Fibroblast of skin of left quadriceps (primary cell): ENCODE measurements at regions not wholly inside any gene's neighbourhood (a gene's known extent, or its start where the extent isn't known, plus 50 kb on each side); places are given as distances from the start of the nearest gene placed in this dataset.

Source experiments
- DNase-seq, 2 experiments: peaks; one replicate each; pipeline ENCODE4 v3.0.0-alpha.2; 2013; ENCODE audit warnings: low read depth in 2 of 2

DNA sequence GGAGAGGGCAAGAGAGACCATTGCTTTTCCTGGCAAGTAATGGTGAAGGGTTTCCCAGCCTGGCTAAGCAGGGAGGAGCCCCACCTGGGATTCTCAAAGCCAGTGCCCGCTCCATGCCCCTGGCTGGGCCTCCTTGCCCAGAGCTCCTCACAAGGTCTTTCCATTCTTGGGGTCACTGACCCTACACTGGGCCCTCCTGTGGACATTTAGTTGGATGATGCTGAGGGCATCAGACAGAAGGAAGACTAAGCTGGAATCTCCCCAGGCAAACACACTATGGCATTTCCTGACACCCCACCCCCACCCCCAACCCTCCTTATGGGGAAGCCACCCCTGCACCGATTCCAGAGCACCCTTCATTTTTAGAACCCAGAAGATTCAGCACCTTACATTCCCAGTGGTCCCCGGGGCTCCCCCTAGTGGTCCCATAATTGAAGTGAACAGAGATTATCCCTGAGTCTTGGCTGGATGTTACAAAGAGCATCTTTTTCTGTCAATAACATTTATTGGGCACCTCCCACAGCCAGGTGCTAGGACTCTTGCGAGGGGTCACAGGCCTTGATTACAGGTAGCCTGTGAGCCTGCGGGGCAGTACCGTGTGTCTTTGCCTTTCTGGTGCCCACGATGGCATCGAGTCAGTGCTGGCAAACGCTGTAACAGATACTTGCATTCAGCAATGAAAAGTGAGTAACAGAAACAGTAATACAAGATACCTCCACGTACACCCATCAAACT lies 548.5 kb downstream of the BUD13 start:
- DNase-seq: peak in 1 of 2 experiments; percentile 17

DNA sequence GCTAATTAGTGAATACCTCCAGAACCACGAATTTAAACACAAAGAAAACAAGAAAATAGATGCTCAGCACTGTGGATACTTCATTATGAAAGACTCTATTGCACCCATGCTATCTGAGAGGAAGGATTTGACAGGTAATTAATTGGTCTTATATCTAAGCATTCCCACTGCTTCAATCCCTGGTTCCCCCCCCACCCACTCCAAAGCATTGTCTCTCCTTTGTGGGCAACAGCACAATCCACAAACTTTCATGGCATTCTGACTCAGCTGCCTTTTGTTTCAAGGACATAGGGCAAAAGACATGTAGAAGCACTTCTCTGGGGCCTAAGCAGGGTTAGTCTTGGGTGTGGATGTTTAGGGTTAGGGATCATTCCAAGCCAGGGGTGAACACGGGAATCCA lies 551.4 kb downstream of the BUD13 start:
- no peak for DNase-seq

DNA sequence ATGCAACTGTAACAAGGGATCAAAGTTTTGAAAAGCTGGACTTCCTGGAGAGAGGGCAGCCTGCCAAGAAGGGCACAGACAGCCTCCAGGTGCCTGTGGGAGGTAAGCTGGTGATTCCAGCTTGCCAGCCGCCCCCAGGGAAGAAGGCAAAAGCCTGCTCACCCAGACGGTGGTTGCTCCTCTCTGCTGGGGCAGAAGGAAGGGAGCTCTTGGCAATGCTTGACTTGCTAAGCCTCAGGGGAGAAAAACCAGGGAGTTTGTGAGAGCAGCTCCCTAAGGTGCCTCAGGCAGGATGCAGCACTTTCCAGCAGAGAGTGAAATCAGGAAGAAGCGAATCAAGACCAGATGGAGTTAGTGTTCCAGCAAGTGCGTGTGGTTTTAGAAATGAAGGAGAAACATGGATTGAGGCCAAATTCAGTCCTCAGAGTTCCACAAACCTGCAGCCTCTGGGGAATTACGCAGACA lies 553.6 kb downstream of the BUD13 start:
- peak; percentile 44 to 45 for DNase-seq

DNA sequence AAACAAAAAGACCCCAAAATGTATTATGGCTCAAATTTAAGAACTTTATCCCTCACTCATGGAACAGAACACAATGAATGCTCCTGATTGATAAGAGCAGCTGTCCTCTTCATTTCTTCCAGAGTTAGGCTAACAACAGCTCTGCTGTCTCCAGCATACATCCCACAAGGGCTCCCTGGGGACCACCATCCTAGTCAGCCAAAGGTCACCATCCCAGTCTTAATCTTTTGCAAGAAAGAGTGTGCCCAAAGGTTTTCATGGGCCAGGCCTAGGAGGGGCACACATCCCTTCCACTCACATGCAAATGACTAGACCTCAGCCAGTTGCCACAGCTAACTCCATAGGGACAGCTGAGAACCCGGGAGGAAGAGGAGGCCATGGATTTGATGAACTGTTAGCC lies 555.3 kb downstream of the BUD13 start:
- DNase-seq: no peak

DNA sequence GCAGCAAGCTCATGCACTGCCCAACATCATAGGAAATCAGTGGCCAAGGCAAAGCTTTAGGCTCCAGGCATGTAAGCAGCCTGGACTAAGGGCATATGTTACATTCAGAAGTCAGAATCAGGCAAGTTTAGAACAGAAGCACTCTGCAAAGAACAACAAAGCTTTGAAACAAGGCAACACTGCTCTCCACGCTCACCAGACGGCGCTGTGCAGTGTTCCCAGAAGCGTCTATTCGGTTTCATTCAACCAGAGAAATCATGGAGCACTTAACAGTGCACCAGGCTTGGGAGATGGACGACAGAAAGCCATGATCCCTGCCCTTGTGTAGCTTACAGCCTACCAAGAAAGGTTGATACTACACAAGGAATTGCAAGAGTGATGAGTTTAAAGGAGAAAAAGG lies 555.8 kb downstream of the BUD13 start:
- no peak for DNase-seq

DNA sequence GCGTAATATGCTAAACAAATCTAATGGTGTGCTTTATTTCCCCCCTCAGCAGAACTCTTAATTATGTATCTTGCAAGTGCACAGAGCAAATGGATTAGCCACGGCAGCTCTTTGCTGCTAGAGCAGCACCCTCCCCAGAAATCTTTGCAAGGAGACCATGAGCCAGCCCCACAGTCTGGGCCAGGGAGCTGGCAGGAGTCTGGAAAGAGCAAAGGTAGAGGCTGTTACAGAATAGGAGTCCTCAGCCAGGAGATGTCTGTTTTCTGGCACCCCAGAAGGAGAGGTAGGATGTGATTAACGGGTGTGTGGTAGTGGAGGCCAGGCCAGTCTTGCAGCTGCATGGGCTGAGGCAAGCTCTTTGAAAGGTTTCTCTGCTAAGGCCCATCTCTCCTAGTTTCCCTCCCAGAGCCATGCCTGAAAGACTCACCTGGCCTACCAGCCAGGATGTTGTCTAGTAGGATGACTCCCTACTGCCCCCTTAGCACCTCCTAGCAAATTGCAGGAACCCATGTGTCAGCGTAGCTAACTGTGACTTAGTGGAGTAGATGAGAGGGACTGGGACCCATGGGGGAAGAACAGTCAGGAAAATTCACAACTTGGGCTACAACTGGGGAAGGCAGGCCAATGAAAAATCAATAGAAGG lies 557.2 kb downstream of the BUD13 start:
- DNase-seq: no peak

DNA sequence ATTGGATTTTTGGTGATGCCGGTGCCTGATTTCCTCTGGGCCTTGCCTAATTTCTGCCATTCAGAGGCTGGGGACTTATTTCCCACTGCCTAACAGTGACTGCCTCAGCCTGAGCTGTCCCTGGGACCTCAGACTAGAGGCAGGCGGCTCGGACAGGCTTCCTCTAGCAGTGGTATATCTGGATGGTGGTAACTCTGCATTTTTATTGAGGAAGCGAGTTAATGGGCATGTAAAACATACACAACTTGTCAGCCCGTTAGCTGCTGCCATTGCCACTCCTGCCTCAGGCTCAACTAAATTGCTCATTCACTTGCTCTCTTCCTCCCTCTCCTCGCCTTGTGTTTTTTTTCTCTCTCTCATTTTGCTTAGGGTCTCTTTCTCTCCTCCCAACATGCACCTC lies 561.6 kb downstream of the BUD13 start:
- DNase-seq: no peak

DNA sequence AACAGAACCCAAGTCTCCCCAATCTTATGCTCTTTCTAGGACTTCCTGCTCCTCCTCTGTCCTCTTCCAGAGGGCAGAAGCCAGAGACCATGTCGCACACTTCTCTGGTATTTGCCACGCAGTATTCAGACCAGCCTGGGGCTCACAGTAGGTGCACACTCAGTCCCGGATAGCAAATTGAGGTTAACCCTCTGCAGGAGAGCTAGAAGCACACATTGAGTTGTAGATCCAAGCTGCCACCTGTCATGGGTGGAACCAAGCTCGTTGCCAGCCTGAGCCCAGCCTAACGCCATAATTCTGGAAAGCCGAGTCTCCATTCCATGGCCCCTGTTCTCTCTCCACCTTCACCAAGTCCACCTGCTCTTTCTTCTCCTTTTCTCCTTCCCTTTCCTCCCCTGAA lies 562.1 kb downstream of the BUD13 start:
- DNase-seq: no peak

DNA sequence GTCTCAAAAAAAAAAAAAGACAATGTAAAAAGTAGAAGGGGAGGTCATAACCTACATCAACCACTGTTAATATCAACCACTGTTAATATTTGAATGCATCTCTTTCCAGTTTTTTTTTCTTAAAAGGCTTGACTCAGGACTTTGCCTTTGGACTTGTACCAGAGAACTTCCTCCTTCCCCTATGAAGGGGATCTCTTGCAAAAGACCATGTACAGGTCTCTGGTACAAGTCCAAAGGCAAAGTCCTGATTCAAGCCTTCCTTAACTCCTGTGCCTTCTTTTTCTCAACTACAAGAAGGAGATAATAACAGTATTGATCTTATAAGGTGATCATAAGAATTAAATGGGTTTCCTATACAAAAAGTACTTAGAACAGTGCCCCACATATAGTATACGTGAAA lies 563.5 kb downstream of the BUD13 start:
- DNase-seq: no peak

DNA sequence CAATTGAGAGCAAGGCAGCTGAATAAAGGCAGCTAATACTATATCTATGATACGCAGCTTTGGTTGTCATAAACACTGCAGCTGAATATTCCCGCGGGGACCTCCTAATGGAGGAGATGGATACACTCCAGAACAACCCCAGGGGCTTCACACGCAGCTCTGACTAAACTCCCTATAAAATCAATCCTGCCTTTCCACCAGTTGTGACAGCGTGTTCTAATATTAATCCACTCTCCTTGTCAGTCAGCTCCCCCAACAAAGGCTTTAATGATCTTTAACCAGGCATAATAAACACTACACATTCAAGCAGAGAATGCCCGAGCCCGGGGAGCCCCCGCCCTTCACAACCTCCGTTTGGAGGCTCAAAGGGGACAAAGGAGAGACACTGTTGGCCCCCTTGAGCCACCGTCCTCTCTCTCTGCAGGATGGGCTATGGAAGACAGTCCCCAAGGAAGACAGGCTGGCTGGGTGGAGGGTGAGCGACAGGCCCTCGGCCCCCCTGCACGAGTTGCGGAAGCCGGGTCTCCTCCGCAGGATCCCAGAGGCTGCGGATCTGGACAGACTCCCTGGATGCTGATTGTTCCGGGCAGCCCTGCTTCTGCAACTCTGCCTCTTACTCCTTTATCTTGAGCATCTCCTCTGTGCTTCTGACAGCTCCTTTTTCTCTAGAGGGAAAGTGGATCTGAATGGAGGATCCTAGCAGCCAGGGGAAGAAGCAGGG lies 565.2 kb downstream of the BUD13 start:
- DNase-seq: no peak

DNA sequence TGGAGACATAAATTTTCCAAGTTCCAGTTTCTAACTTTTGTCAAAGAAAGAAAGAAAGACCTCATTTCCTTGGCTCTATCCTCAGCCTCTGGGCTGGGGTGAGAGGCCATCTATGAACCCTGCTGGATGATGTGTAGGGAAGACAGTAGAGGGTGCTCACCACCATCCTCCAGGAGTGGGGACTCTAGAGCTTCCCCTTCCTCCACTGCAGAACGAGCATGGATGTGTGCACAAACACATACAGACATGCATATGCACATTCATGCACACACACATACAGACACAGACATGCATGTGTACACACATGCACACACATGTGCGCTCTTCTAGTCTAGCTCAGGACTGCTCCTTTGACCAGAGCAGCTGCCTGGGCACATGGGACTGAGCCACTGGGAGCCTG lies 565.8 kb downstream of the BUD13 start:
- no peak for DNase-seq

DNA sequence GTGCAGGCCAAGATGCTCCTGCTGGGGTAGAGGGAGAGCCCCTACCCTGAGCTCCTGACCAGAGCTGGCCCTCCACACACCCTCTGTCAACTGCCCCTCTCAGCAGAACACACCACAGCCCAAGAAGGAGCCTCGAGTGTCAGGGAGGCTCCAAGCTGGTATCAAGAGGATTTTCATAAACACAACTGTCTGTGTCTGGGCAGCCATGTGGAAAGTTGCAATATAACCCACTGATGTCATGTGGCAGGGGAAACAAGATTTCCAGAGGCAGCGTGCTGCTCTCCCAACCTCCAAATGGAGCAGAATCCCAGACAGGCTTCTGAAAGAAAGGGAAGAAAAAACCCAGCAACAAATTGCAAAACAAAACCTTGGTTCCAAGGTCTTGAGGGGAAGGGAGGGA lies 569.9 kb downstream of the BUD13 start:
- no peak for DNase-seq

DNA sequence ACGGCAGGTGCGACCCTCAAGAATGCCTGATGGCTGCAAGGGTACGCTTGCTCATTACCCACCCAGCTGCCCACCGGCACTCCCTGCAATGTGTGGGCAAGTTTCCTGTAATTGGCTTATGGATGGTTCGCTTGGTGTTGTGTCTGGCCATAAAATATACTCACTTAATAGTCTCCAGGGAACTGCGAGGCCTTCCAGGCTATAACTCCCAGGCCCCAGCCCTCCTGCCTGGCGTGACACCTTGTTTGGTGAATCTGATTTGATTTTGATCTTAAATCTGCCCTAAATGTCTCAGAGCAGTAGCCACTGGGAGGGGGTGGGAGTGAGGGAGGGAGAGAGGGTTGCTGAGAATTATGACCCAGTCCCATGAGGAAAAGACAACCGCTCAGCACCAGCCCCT lies 572.2 kb downstream of the BUD13 start:
- no peak for DNase-seq

DNA sequence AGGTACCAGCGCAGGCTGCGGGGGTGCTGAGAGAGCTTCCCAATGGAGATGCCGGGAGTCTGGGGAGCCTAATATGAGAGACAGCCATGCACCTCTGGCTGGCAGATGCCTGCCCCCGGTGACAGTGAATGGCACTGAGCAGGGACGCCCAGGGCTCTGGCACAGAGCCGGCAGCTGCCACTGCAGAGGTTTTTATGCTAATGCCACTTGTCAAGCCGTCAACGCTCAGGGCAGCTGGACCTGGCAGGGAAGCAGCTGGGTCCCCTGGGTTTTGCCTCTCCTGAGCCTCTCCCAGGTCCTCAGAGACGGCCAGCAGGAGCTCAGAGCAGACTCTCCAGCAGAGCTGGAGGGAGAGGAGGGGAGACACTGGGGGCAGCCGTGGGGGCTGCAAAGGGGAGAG lies 573.6 kb downstream of the BUD13 start:
- DNase-seq: no peak

DNA sequence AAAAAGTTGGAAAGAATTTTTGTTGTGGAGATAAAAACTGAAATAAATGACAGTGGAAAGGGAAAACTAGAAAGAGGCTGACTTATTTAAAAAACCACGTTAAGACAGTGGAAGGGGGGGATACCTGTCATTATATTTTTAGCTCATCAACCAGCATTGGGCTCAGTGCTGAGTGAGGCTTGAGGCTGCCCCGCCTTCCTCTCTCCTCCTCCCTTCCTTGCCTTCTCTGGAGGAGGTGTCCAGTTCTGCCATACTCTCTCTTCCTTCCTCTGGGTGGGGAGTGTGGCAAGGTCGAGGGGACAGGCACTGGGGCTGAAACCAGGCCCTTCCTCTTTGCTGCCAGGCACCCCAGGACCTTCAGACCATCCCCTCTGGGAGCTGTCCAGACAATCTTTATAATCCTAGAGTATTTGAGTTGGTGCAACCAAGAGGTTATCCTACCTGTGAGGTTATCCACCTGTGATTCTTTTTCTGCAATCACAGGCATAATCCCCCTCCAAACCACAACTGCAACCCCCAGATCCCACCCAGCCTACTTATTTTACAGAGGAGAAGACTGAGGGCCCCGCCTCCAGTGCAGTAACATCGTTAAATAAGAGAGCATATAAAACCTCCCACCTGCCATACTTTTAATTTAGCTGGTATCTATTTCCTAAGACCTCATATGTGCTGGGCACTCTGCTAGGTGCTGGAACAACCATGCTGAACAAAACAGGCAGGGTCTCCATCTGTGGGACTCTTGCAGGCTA lies 578.5 kb downstream of the BUD13 start:
- DNase-seq: no peak

DNA sequence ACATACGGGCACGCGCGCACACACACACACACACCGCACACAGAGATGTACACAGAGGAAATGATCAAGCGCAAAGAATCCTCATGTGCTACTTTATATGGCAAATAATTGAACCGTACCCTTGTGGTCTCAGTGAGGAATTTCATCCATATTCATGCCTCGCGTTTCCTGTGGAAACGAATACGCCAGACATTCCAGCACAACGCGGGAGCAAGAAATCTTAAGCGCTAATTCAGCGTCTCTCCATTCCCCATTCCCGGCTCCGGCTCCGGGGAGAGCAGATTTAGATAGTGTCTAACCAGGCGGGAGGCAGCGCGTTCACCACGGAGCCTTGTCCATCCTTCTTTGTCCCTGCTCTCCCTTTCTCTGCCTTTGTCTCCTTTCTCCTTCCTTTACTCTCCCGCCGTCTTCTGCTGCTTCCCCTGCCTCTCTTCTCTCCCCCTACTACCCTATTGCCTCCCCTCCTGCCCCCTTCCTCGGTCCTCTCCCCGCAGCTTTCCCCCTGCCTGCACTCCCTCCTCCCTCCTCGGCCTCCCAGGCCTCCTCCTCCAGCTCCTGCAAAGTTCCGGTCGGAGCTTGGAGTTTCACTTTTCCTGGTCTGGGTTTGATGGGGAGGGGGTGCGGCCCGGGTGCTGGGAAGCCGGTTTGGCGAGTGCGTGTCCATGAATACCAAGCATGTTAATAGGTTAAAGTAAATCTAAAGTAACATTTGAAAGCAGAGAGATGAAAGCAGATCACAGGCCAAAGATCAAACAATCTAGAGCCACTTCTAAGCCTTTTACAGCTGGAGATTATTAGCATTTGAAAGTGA lies 579.3 kb downstream of the BUD13 start:
- DNase-seq: peak; percentile 75 to 78

DNA sequence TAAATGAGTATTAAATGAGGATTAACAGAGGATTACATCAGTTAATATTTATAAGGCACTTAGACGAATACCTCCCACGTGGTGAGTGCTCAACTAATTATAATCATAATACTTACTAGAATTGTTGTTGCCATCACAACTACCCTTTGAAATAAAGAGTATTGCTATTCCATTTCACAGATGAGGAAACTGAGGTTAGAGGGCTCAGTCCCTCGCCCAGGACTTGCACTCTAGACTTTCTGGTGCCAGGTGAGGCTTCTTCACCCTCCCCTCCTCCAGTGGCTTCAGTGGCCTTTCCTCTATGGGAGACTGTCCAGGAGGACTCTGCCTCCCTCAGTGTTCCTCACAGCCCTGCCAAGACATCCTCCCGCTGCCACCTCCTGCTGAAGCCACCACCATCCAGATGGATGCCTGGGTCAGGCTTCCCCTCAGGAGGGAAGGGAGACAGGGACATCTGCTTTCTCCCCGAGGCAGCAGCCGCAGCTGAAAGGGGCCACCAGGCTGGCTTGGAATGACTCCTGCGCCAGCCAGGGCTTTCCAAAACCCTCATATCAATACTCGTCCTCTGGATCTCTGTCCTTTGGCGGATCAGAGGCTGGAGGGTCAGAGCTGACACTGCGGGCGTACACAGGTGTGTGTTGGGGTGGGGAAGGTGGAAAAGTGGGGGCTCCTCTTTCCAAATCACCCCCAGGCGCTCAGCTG lies 580.1 kb downstream of the BUD13 start:
- DNase-seq: no peak

DNA sequence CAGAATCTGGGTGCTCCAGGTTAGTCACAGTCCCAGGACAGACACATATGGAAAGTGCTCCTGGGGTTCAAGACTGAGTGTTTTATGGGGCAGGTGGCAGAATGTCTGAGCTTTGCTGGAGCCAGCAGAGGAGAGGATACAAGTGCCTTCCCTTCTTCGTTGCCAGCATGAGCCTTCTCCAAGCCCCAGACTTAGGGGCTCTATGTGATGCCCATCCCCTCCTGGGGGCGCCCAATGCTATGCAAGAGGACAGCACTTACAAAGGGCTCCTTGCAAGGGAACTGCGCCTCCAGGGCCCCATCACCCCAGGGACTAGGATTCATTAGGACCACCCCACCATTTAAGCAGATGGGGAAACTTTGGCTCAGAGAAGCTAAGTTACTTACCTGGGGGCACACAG lies 581.9 kb downstream of the BUD13 start:
- no peak for DNase-seq

DNA sequence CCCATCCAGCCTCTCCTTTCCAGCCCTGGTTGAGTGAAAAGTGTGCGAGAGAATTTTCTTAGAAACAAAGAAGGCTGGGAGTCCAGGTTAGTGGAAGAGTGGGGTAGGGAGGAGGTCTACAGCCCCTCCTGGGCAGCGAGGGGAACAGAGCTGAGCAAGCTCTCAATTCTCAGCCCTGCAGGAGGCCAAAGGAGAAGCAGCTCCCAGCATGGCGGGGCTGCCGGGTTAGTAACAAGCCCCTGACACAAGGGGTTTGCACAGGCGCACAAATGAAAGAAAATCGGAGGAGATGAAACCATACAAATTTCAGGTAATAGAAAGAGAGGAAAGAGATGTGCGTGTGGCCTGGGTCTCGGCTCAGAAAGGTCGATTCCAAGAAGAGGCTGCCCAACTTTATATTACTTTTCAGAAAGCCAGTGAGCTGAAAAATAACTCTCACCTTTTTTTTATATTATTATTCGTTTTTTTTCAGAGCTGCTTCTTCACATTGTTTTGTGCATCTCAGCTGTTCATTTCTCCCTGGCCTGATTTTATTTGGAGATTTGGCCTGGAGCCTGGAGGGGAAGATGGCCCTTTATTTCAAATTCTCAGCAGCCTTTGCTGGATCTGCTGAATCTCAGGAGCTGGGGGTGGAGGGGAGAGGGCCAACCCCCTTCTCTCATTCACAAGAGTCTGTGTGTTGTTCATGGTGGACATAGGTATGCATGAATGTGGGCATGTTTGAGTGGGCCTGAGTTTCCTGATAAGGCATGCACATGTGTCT lies 583.2 kb downstream of the BUD13 start:
- DNase-seq: no peak

DNA sequence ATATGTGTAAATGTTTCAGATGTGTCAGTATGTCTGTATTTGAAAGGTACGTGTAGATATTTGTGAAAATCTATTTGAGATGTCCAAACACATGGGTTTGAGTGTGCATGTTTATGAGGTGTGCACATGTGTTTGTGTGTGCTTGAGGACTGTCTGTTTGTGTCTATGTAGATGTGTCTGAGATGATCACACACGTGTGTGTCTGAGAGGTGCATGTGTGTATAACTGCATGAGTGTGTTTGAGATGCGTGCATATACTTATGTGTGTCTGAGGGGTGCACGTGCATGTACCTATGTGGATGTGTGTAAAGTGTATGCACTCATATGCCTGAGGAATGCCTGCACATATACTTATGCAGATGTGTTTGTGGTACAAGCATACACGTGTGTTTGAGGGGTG lies 584.4 kb downstream of the BUD13 start:
- DNase-seq: no peak
